CD4-positive, alpha-beta T cell treated with Interleukin-17A for 4 hours (primary cell): ENCODE measurements at regions not wholly inside any gene's neighbourhood (a gene's known extent, or its start where the extent isn't known, plus 50 kb on each side); places are given as distances from the start of the nearest gene placed in this dataset.

Experiments
- DNase-seq: peaks from one replicate; pipeline ENCODE4 v3.0.0-alpha.2; 2020; ENCODE audit warnings: mixed read lengths

GRCh38 chr1:199122085-199122484 lies 483.2 kb downstream of the PTPRC start:
- DNase-seq: no peak

DNA sequence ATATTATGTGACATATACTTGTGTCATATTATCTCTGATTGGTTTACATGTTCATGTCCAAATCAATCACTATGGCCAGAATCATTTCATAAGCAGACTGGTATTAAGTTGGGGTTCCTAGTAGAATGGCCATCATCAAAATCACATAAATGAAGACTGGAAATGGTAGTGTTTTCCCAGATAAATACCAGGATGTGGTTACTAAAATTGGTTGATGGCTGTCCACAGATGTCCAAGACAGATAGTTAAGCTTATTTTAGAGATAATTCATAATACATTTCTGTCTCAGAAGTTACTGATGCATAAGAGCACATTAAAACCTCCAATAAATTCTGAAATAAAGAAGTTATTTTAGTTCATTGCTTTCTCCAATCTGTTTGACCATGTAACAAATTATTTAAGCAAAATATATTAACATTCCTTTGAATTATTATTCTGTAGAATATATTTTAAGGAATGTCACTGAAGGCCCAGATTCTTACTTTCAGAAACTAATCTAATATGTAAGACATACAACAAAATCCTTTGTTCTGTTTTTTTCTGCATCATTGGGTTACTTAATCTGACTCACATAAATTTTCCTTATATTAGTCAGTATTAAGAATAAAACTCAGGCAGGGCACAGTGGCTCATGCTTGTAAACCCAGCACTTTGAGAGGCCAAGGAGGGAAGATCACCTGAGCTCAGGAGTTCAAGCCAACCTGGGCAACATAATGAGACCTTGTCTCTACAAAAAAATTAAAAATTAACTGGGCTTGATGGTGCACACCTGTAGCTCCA lies 483.9 kb downstream of the PTPRC start:
- no peak for DNase-seq

- DNase-seq: no peak
These were observed 484.8 kb downstream of the PTPRC start for GRCh38 chr1:199123615-199124014.

DNA sequence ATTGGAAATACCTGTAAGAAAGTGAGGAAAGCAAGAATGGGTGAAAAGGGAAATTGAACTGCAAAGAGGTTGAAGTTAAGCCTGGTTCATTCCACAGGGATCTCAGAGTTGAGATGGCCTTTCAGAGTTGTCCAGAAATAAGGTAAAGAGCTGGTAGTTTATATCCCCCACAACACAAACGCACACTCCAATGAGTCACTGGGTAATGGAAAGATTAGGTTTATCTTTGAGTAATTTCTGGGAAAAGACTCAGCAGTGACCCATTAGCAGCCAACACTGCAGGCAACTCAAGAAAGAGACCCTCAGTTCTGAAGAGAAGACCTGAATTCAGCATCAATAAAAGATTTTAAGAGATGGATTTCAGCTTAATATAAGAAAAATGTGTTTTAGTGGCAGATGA lies 485.5 kb downstream of the PTPRC start:
- no peak for DNase-seq

DNA sequence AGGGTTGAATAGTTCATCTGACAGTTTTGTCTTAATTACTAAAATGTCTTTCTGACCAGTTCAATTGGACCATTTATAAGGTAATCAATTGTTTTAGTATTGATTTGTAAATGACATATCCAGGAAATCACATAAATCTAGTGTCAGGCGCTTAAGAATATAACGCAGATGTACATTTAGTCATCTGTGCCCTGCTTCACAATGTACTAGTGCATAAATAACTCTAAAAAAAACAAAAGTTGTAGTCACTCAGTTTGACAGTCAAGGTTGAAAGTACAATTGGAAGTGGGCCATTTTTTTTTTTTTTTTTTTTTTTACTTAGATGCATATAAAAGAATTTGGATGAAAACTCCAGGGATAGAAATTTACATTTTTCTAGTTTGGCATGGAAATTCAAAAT lies 490.4 kb downstream of the PTPRC start:
- no peak for DNase-seq

GRCh38 chr1:199132006-199132405 lies 493.2 kb downstream of the PTPRC start:
- no peak for DNase-seq

GRCh38 chr1:199135901-199136300 lies 497.1 kb downstream of the PTPRC start:
- DNase-seq: no peak

DNA sequence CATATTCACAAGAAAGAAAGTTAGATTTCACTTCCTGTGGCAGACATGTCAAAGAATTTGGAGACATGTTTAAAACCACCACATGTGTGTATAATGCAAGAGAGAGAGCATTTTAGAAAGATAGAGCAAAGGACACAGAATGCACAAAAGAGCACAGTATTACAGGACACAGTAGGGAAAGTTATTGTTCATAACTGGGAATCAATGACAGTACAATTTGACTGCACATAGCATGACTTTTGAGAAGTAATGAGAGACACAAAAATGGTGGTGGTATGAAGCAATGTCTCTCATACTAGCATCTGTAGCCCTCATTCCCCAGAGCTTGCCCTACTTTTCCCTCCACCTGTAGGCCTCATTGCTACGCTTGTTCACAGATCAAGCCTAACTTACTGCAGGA lies 499.2 kb downstream of the PTPRC start:
- no peak for DNase-seq

DNA sequence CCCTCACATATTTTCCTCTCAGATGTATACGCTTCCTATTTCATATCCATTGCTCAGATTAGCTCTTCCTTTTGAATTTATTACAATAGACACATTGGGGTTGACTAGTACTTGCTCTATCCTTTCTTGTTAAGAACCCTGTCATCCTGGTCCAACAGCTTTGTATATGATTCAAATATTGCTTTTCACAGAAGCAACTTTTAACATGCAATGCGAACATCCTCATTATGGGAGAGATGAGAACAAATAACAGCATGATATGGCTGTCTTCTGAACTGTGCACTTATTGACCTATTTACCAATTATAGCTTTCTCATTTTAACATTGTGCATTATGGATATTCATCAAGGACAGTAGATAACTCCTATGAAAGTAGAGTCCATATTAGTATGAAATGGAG lies 510.8 kb downstream of the PTPRC start:
- no peak for DNase-seq

- no peak for DNase-seq
These were observed 511.9 kb downstream of the PTPRC start for GRCh38 chr1:199150756-199151155.

DNA sequence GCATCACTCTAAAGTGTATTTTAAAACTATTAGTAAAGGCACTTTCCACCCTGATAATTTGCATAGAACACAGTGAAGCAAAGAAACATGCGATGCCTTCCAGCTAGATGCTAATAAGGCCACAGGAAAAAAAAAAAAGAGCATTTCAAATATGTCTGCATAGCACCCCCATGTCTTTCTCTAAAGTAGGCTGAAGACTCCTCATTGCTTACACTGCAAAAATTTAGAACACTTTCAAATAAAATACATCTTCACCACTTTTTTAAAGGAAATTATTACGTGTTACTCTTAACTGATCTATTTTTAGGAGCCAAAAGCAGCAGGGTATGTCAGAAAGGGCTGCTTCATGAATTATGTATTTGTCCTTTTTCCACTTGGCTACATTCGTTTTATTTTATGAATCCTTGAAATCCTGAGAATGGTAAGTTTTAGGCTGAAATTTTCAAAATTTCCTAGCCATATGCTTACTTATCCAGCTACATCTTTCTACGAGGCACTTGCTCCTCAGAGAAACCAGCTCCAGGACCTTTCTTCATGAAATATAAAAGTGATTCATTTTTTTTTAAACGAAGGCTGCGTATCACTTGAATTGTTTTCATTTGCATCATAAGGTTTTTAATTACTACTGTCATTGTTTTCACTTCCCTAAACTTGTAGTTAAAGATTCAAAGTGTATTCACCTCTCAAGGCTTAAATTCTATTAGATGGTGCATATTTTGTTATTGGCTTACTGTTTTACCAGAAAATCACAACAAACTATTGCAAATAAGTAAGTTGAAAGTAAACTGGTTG lies 513.0 kb downstream of the PTPRC start:
- DNase-seq: no peak

- DNase-seq: no peak
These were observed 513.8 kb downstream of the PTPRC start for GRCh38 chr1:199152676-199153075.

DNA sequence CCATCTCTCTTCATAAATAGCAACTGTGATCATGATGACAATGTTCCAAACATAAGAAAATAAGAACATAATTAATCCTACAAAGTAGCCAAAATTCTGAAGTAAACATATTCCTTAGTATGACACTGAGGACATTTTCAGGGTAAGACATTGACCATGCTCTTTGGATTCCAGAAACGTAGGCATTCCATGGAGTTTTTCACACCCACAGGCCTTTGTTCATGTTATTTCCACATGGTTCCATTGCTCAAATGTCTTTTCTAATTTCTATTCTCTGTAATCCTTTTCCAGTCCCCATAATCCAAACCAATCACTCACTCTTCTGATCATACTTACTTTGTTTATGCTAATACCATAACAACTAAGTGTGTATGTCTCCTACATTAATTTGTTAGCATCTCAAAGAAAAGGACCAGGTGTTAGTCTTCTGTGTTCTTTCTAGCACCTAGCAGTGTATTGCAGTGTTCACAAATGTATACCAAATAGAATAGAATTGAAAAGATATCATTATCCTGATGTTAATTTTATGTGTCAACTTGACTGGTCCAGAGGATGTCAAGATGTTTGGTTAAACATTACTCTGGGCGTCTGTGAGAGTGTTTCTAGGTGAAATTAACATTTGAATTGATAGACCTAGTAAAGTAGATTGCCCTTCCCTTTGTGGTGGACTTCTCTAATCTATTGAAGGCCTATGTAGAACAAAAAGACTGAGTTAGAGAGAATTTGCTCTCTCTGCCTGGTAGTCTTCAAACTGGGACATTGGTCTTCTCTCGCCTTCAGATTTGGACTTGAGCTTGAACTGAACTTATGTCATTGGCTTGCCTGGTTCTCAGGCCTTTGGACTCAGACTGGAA lies 516.6 kb downstream of the PTPRC start:
- no peak for DNase-seq

GRCh38 chr1:199157494-199157893 lies 518.7 kb downstream of the PTPRC start:
- DNase-seq: no peak

- DNase-seq: no peak
These were observed 521.9 kb downstream of the PTPRC start for GRCh38 chr1:199160521-199161318.

GRCh38 chr1:199161319-199161680 lies 522.5 kb downstream of the PTPRC start:
- DNase-seq: no peak

GRCh38 chr1:199161766-199162303 lies 523.0 kb downstream of the PTPRC start:
- DNase-seq: no peak

DNA sequence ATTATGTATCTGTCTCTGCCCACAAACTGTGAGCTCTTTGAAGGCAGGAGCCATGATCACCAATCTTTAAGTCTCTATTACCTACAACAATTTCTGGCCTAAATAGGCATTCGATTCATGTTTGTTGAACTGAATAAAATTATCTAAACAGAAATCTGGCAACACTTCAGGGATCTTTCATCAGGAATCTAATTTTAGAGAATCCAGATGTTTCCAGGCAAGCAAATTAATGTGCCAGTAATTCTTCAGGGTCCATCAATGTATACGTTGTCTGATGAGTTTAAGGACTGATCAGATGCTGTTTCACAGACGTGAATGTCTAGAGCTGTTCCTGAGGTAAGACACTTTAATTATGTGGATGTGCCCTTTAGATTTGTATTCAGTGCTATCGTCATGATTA lies 524.4 kb downstream of the PTPRC start:
- no peak for DNase-seq

- DNase-seq: no peak
These were observed 524.8 kb downstream of the PTPRC start for GRCh38 chr1:199163670-199164069.

DNA sequence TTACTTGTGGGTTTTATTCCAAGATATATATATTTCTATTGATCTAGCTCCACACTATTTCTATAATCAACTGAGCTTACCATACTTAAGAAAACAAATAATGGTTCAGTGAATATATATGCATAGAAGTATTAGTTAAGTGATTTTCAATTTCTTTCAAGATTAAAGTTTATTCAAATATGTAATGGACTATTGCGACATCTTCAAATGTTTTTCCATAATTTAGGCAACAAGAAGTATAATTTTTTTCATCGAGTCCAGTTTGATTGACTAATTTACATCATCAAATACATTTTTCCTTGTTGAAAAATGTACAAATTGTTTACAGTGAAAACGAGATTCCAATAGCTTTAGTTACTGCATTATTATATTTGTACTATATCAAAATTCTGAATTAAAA lies 528.6 kb downstream of the PTPRC start:
- no peak for DNase-seq

DNA sequence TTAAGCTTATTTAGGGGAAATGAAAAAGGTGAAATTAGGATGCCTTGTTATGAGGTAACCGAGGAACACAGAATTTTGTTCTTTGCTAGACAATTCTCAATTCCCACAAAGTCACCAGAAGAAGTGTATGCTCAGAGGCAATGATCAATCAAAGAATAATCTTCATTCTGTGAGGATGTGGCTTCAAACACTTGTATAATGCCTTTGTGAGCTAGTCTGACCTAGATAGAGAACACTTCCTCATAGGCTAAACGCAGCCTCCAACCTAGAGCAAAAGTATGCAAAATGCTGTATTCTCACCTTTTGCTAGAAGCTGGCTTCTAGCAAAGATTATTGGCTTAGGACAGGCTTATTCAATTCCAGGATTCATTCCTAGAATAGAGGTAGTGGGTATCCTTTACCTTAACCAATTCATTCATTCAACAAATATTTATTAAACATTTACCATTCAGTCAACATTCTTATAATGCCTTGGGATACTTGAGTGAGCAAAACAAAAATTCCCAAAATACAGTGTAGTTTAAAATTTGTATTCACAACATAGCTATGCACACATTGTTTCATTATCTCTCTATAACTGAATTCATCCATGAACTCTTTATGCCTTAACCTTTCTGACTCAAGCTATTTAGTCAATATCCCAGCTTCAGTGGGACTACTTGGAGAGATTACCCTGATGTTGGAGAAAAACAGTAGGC lies 530.2 kb downstream of the PTPRC start:
- no peak for DNase-seq

GRCh38 chr1:199170711-199171110 lies 531.9 kb downstream of the PTPRC start:
- no peak for DNase-seq
